A549 (cell line): ENCODE measurements at regions not wholly inside any gene's neighbourhood (a gene's known extent, or its start where the extent isn't known, plus 50 kb on each side); places are given as distances from the start of the nearest gene placed in this dataset.
"Not testable (repeated sequence)": the region's sequence is repeated elsewhere in the genome, so short reads cannot be mapped to it uniquely, and the experiment has no call there.

Experiments used
- BHLHE40 ChIP-seq: IDR thresholded peaks from 2 replicates; pipeline ENCODE4 v1.6.1; 2012; ENCODE audit warnings: low read depth, low read length, inconsistent platforms
- CHD4 ChIP-seq: fragments of 200-600 bp; sonication (generic); IDR thresholded peaks from 2 replicates; pipeline ENCODE4 v1.6.1; 2016; ENCODE audit warnings: antibody characterized with exemption, mild to moderate bottlenecking, borderline replicate concordance
- CTCF ChIP-seq: fragments of >200 bp; sonication (Bioruptor Twin); formaldehyde crosslinking; IDR thresholded peaks from 3 replicates; pipeline ENCODE4 v1.5.1; 2016
- EP300 ChIP-seq, 2 experiments: fragments of >200 bp; sonication (Bioruptor Twin); formaldehyde crosslinking; IDR thresholded peaks; 2 replicates in 1 of 2; 3 replicates in 1 of 2; pipeline ENCODE4 v1.6.1; 2016 to 2017
- HMGXB4 ChIP-seq: fragments of 250-450 bp; sonication (Bioruptor Pico); IDR thresholded peaks from 2 replicates; pipeline ENCODE4 v1.5.0; 2021; ENCODE audit warnings: mild to moderate bottlenecking, moderate library complexity, borderline replicate concordance
- HOXA7 ChIP-seq: fragments of 250-450 bp; sonication (Bioruptor Pico); IDR thresholded peaks from 2 replicates; pipeline ENCODE4 v1.5.0; 2020; ENCODE audit warnings: mild to moderate bottlenecking, moderate library complexity
- MAX ChIP-seq: IDR thresholded peaks from 2 replicates; pipeline ENCODE4 v1.6.1; 2012
- POLR2A ChIP-seq: IDR thresholded peaks from 2 replicates; pipeline ENCODE4 v1.6.1; 2012; ENCODE audit warnings: mild to moderate bottlenecking, low read length
- RCOR1 ChIP-seq: fragments of 150-350 bp; IDR thresholded peaks from 2 replicates; pipeline ENCODE4 v1.6.1; 2014; ENCODE audit warnings: antibody characterized with exemption, low read length, low read depth
- USF2 ChIP-seq: fragments of 450-650 bp; IDR thresholded peaks from 2 replicates; pipeline ENCODE4 v1.6.1; 2014; ENCODE audit warnings: antibody characterized with exemption

- not testable (repeated sequence) for TF ChIP-seq BHLHE40; POLR2A; MAX; CTCF; CHD4; RCOR1; HMGXB4 (CRISPR knock-in tag); EP300 (IDR thresholded peaks at IDR 0.05); HOXA7; USF2
These were observed 877.9 kb upstream of the CDH18 start for GRCh38 chr5:20865892-20866291.
